ENCODE measurements at regions not wholly inside any gene's neighbourhood (a gene's known extent, or its start where the extent isn't known, plus 50 kb on each side); places are given as distances from the start of the nearest gene placed in this dataset.

- Mint-ChIP-seq H3K9me3 (peaks cover 3% of the 10 kb centered on the region), H3K27ac (ENCODE audit: unreplicated experiment) (no peak overlapping the region), H3K27me3 (ENCODE audit: low read depth) (no peaks in the 10 kb centered on the region), H3K4me1 (peaks cover 4% of the 10 kb centered on the region), H3K4me3 (no peak overlapping the region), H3K36me3 (ENCODE audit: low read depth) (peaks cover 3% of the 10 kb centered on the region)
- no peak for TF ChIP-seq CTCF (conservative IDR thresholded peaks at IDR 0.05)
- no peak for DNase-seq (ENCODE audit: low read depth, low spot score)
Observed at GRCh38 chr18:78912336-78912735, 67.3 kb upstream of the SALL3 start.

GRCh38 chr18:78912844-78913243, 66.8 kb upstream of the SALL3 start:
- H3K9me3 Mint-ChIP-seq, result peaks cover 5% of the 10 kb centered on the region
- TF ChIP-seq CTCF (conservative IDR thresholded peaks at IDR 0.05), result no peak
- no peak for DNase-seq (ENCODE audit: low read depth, low spot score)
- H3K27ac Mint-ChIP-seq (ENCODE audit: unreplicated experiment), result no peak overlapping the region
- H3K4me3 Mint-ChIP-seq, result no peak overlapping the region
- peaks cover under 1% of the 10 kb centered on the region for H3K27me3 Mint-ChIP-seq (ENCODE audit: low read depth)
- H3K4me1 Mint-ChIP-seq, result peaks cover 4% of the 10 kb centered on the region
- peaks cover 3% of the 10 kb centered on the region for H3K36me3 Mint-ChIP-seq (ENCODE audit: low read depth)

GRCh38 chr18:78913395-78913794, 66.2 kb upstream of the SALL3 start:
- Mint-ChIP-seq H3K4me3 (no peak overlapping the region), H3K4me1 (peaks cover 4% of the 10 kb centered on the region), H3K27me3 (ENCODE audit: low read depth) (peaks cover 3% of the 10 kb centered on the region), H3K27ac (ENCODE audit: unreplicated experiment) (no peak overlapping the region), H3K9me3 (peaks cover 8% of the 10 kb centered on the region), H3K36me3 (ENCODE audit: low read depth) (peaks cover 3% of the 10 kb centered on the region)
- DNase-seq (ENCODE audit: low read depth, low spot score), result no peak
- TF ChIP-seq CTCF (conservative IDR thresholded peaks at IDR 0.05), result no peak

- peaks cover 3% of the 10 kb centered on the region for H3K36me3 Mint-ChIP-seq (ENCODE audit: low read depth)
- peaks cover 4% of the 10 kb centered on the region for H3K4me1 Mint-ChIP-seq
- DNase-seq (ENCODE audit: low read depth, low spot score), result no peak
- peaks cover 3% of the 10 kb centered on the region for H3K27me3 Mint-ChIP-seq (ENCODE audit: low read depth)
- H3K4me3 Mint-ChIP-seq, result no peak overlapping the region
- H3K9me3 Mint-ChIP-seq, result peaks cover 8% of the 10 kb centered on the region
- TF ChIP-seq CTCF (conservative IDR thresholded peaks at IDR 0.05), result no peak
- no peak overlapping the region for H3K27ac Mint-ChIP-seq (ENCODE audit: unreplicated experiment)
Observed at GRCh38 chr18:78913830-78914231, 65.8 kb upstream of the SALL3 start.

GRCh38 chr18:78914249-78914935, 65.2 kb upstream of the SALL3 start:
- no peak overlapping the region for H3K27ac Mint-ChIP-seq (ENCODE audit: unreplicated experiment)
- no peak for TF ChIP-seq CTCF (conservative IDR thresholded peaks at IDR 0.05)
- H3K4me1 Mint-ChIP-seq, result peaks cover 4% of the 10 kb centered on the region
- H3K36me3 Mint-ChIP-seq (ENCODE audit: low read depth), result peaks cover 3% of the 10 kb centered on the region
- H3K9me3 Mint-ChIP-seq, result peaks cover 8% of the 10 kb centered on the region
- no peak overlapping the region for H3K4me3 Mint-ChIP-seq
- DNase-seq (ENCODE audit: low read depth, low spot score), result no peak
- H3K27me3 Mint-ChIP-seq (ENCODE audit: low read depth), result peaks cover 3% of the 10 kb centered on the region

Data from neural crest cell (in vitro differentiated cells).